HUES6 (cell line): ENCODE measurements at regions not wholly inside any gene's neighbourhood (a gene's known extent, or its start where the extent isn't known, plus 50 kb on each side); places are given as distances from the start of the nearest gene placed in this dataset.
"Not testable (repeated sequence)": the region's sequence is repeated elsewhere in the genome, so short reads cannot be mapped to it uniquely, and the experiment has no call there.

ENCODE experiments used
- H3K27ac ChIP-seq: 2 replicates; pipeline ENCODE4 v1.7.0; 2013; ENCODE audit warnings: low read depth, mild to moderate bottlenecking, low read length, inconsistent platforms
- H3K27me3 ChIP-seq: 2 replicates; pipeline ENCODE4 v1.6.1; 2013; ENCODE audit warnings: low read length; ENCODE audit not compliant: control insufficient read depth, insufficient read depth
- H3K36me3 ChIP-seq: 2 replicates; pipeline ENCODE4 v1.6.1; 2013; ENCODE audit warnings: low read length; ENCODE audit not compliant: control insufficient read depth, insufficient read depth
- H3K4me1 ChIP-seq: 2 replicates; pipeline ENCODE4 v1.6.1; 2013; ENCODE audit warnings: low read length; ENCODE audit not compliant: control insufficient read depth, insufficient read depth
- H3K4me3 ChIP-seq: 2 replicates; pipeline ENCODE4 v1.5.1; 2013; ENCODE audit warnings: low read depth, low read length
- H3K9ac ChIP-seq: one replicate; pipeline ENCODE4 v1.6.1; 2013; ENCODE audit warnings: mild to moderate bottlenecking, low read length
- H3K9me3 ChIP-seq: 2 replicates; pipeline ENCODE4 v1.6.1; 2013; ENCODE audit warnings: low read depth, low read length; ENCODE audit not compliant: control insufficient read depth, insufficient read depth

- H3K27ac ChIP-seq, H3K36me3 ChIP-seq, H3K4me3 ChIP-seq, H3K4me1 ChIP-seq, H3K27me3 ChIP-seq, H3K9me3 ChIP-seq, H3K9ac ChIP-seq: not testable (repeated sequence)
Observed at GRCh38 chr2:87471478-87471877, 276.4 kb upstream of the PLGLB2 start.

- not testable (repeated sequence) for H3K9me3 ChIP-seq, H3K4me3 ChIP-seq, H3K36me3 ChIP-seq, H3K27ac ChIP-seq, H3K9ac ChIP-seq, H3K4me1 ChIP-seq, H3K27me3 ChIP-seq
Observed at GRCh38 chr2:87476223-87476872, 271.5 kb upstream of the PLGLB2 start.

GRCh38 chr2:87476936-87477335 is 271.0 kb upstream of the PLGLB2 start:
- H3K27me3 ChIP-seq, H3K9ac ChIP-seq, H3K36me3 ChIP-seq, H3K4me1 ChIP-seq, H3K4me3 ChIP-seq, H3K27ac ChIP-seq, H3K9me3 ChIP-seq: not testable (repeated sequence)

- not testable (repeated sequence) for H3K4me3 ChIP-seq, H3K9ac ChIP-seq, H3K36me3 ChIP-seq, H3K27me3 ChIP-seq, H3K9me3 ChIP-seq, H3K27ac ChIP-seq, H3K4me1 ChIP-seq
Observed at GRCh38 chr2:87477669-87478428, 270.0 kb upstream of the PLGLB2 start.

GRCh38 chr2:87478911-87479310 is 269.0 kb upstream of the PLGLB2 start:
- H3K4me3 ChIP-seq, H3K27me3 ChIP-seq, H3K9me3 ChIP-seq, H3K9ac ChIP-seq, H3K36me3 ChIP-seq, H3K27ac ChIP-seq, H3K4me1 ChIP-seq: not testable (repeated sequence)

- not testable (repeated sequence) for H3K27me3 ChIP-seq, H3K9ac ChIP-seq, H3K4me1 ChIP-seq, H3K9me3 ChIP-seq, H3K36me3 ChIP-seq, H3K27ac ChIP-seq, H3K4me3 ChIP-seq
Observed at GRCh38 chr2:87483093-87483680, 264.7 kb upstream of the PLGLB2 start.

- not testable (repeated sequence) for H3K9ac ChIP-seq, H3K4me3 ChIP-seq, H3K27me3 ChIP-seq, H3K36me3 ChIP-seq, H3K27ac ChIP-seq, H3K9me3 ChIP-seq, H3K4me1 ChIP-seq
Observed at GRCh38 chr2:87484363-87484762, 263.5 kb upstream of the PLGLB2 start.

GRCh38 chr2:87485455-87485854 is 262.4 kb upstream of the PLGLB2 start:
- H3K4me3 ChIP-seq, H3K36me3 ChIP-seq, H3K27me3 ChIP-seq, H3K27ac ChIP-seq, H3K9me3 ChIP-seq, H3K9ac ChIP-seq, H3K4me1 ChIP-seq: not testable (repeated sequence)

GRCh38 chr2:87485884-87486283 is 262.0 kb upstream of the PLGLB2 start:
- H3K4me1 ChIP-seq, H3K27me3 ChIP-seq, H3K36me3 ChIP-seq, H3K9ac ChIP-seq, H3K9me3 ChIP-seq, H3K4me3 ChIP-seq, H3K27ac ChIP-seq: not testable (repeated sequence)

GRCh38 chr2:87486413-87486812 is 261.5 kb upstream of the PLGLB2 start:
- not testable (repeated sequence) for H3K4me1 ChIP-seq, H3K27me3 ChIP-seq, H3K36me3 ChIP-seq, H3K4me3 ChIP-seq, H3K9me3 ChIP-seq, H3K27ac ChIP-seq, H3K9ac ChIP-seq

GRCh38 chr2:87488021-87488420 is 259.9 kb upstream of the PLGLB2 start:
- not testable (repeated sequence) for H3K4me3 ChIP-seq, H3K9ac ChIP-seq, H3K36me3 ChIP-seq, H3K27me3 ChIP-seq, H3K27ac ChIP-seq, H3K4me1 ChIP-seq, H3K9me3 ChIP-seq
